ENCODE measurements at regions not wholly inside any gene's neighbourhood (a gene's known extent, or its start where the extent isn't known, plus 50 kb on each side); places are given as distances from the start of the nearest gene placed in this dataset.

DNA sequence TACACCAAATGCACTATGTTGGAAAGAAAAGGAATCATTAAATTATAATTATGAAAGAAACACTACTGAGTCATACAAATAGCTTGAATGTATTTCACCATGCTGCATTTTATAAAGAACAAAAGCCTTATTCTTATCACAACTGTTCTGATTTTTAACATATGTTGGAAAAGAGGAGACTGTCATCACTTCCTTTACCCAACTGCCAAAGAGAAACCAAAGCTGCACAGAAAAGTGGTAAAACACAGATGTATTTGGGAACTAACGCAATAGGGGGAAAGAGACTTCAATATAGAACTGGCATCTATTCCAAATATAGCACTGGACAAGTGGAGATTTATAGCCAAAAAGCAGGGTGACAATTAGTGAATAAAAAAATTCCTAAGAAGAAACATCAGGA is 181.0 kb downstream of the SPANXN3 start:
- TF ChIP-seq, protein P1, sequence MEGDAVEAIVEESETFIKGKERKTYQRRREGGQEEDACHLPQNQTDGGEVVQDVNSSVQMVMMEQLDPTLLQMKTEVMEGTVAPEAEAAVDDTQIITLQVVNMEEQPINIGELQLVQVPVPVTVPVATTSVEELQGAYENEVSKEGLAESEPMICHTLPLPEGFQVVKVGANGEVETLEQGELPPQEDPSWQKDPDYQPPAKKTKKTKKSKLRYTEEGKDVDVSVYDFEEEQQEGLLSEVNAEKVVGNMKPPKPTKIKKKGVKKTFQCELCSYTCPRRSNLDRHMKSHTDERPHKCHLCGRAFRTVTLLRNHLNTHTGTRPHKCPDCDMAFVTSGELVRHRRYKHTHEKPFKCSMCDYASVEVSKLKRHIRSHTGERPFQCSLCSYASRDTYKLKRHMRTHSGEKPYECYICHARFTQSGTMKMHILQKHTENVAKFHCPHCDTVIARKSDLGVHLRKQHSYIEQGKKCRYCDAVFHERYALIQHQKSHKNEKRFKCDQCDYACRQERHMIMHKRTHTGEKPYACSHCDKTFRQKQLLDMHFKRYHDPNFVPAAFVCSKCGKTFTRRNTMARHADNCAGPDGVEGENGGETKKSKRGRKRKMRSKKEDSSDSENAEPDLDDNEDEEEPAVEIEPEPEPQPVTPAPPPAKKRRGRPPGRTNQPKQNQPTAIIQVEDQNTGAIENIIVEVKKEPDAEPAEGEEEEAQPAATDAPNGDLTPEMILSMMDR (conservative IDR thresholded peaks at IDR 0.05; ENCODE audit: low read depth, low read length) = no peak
- TF ChIP-seq RAD21 (IDR thresholded peaks at IDR 0.05; ENCODE audit: low read length) (no peak), CEBPB (IDR thresholded peaks at IDR 0.05; ENCODE audit: low read depth, low read length) (no peak), POLR2A (IDR thresholded peaks at IDR 0.05; ENCODE audit: low read depth, low read length) (no peak), BHLHE40 (IDR thresholded peaks at IDR 0.05; ENCODE audit: low read depth, low read length) (no peak)
- TF ChIP-seq, protein P2, sequence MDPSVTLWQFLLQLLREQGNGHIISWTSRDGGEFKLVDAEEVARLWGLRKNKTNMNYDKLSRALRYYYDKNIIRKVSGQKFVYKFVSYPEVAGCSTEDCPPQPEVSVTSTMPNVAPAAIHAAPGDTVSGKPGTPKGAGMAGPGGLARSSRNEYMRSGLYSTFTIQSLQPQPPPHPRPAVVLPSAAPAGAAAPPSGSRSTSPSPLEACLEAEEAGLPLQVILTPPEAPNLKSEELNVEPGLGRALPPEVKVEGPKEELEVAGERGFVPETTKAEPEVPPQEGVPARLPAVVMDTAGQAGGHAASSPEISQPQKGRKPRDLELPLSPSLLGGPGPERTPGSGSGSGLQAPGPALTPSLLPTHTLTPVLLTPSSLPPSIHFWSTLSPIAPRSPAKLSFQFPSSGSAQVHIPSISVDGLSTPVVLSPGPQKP (IDR thresholded peaks at IDR 0.05; ENCODE audit: borderline replicate concordance, low read depth, low read length) = no peak

Data from IMR-90 (cell line).